ENCODE measurements at regions not wholly inside any gene's neighbourhood (a gene's known extent, or its start where the extent isn't known, plus 50 kb on each side); places are given as distances from the start of the nearest gene placed in this dataset.

- DNase-seq (ENCODE audit: low read depth, low spot score) (no peak), FAIRE-seq (no peak)
- TF ChIP-seq POLR2AphosphoS5 (IDR thresholded peaks at IDR 0.05; ENCODE audit: insufficient read depth, low read depth, low read length) (no peak), EZH2 (IDR thresholded peaks at IDR 0.05; ENCODE audit: borderline replicate concordance, low read depth, low read length, severe bottlenecking) (no peak), GATA2 (IDR thresholded peaks at IDR 0.05; ENCODE audit: insufficient read depth, insufficient read length, low read depth, low read length) (no peak), FOS (IDR thresholded peaks at IDR 0.05; ENCODE audit: borderline replicate concordance, insufficient read depth, low read length) (no peak), POLR2A (IDR thresholded peaks at IDR 0.05; ENCODE audit: low read depth, low read length) (no peak), MAX (IDR thresholded peaks at IDR 0.05; ENCODE audit: insufficient read depth, insufficient read length) (no peak), CTCF (IDR thresholded peaks at IDR 0.05; ENCODE audit: extremely low read depth in 1 of 2, insufficient read depth in 1 of 2, low read depth in 1 of 2, low read length in 2 of 2) (no peak), MYC (IDR thresholded peaks at IDR 0.05; ENCODE audit: low read depth, low read length) (no peak), JUN (IDR thresholded peaks at IDR 0.05; ENCODE audit: borderline replicate concordance, insufficient read depth, insufficient read length, low read depth) (no peak)
- dilution Hi-C loops (cut with MboI; ENCODE audit: extremely low pct_ligation_motif_present, low sequenced_read_pairs) (no loop called here), intact Hi-C loops (cut with micrococcal nuclease) (no loop called here)
- ChIA-PET POLR2A (no interaction called here), CTCF (no interaction called here)
- no peaks in the 10 kb centered on the region for H4K20me1 ChIP-seq (replicated peaks; ENCODE audit: control insufficient read depth, extremely low read depth, insufficient read depth, low read length)
- H3K9me1 ChIP-seq (replicated peaks; ENCODE audit: control insufficient read depth, extremely low read depth, insufficient read depth, low read length), result no peaks in the 10 kb centered on the region
- H3K27ac ChIP-seq (ENCODE audit: insufficient read depth, low read depth, low read length), result no peak overlapping the region
- no peak overlapping the region for H3K4me2 ChIP-seq (ENCODE audit: insufficient read depth, low read length)
- no peaks in the 10 kb centered on the region for H3K9me3 ChIP-seq (replicated peaks; ENCODE audit: control insufficient read depth, insufficient read depth, low read length)
- H3K4me1 ChIP-seq (ENCODE audit: control insufficient read depth, extremely low read depth, insufficient read depth, low read length), result no peaks in the 10 kb centered on the region
- no peaks in the 10 kb centered on the region for H3K27me3 ChIP-seq (ENCODE audit: control insufficient read depth in 2 of 2, insufficient read depth in 2 of 2, low read length in 2 of 2)
- no peak overlapping the region for H3K9ac ChIP-seq (replicated peaks; ENCODE audit: extremely low read depth, insufficient read depth, low read length)
- BruUV-seq (replicated peaks), result no TSS peak
- no peak overlapping the region for H3K4me3 ChIP-seq (replicated peaks in 1 of 3; ENCODE audit: insufficient read depth in 1 of 3, low read depth in 1 of 3, low read length in 3 of 3)
- H3K79me2 ChIP-seq (ENCODE audit: control insufficient read depth, insufficient read depth, low read length), result no peaks in the 10 kb centered on the region
- H2AFZ ChIP-seq (ENCODE audit: low read depth, low read length), result no peak overlapping the region
- H3K36me3 ChIP-seq (ENCODE audit: control insufficient read depth in 2 of 2, extremely low read depth in 1 of 2, insufficient read depth in 2 of 2, low read length in 2 of 2), result no peaks in the 10 kb centered on the region
Measured at GRCh38 chr11:119783466-119784400, 54.7 kb upstream of the NECTIN1 start.

Data from endothelial cell of umbilical vein (primary cell).